Fibroblast of lung (primary cell): ENCODE measurements at regions not wholly inside any gene's neighbourhood (a gene's known extent, or its start where the extent isn't known, plus 50 kb on each side); places are given as distances from the start of the nearest gene placed in this dataset.
"Not testable (repeated sequence)": the region's sequence is repeated elsewhere in the genome, so short reads cannot be mapped to it uniquely, and the experiment has no call there.

Experiments used
- CTCF ChIP-seq, 2 donors: IDR thresholded peaks in 1 of 2; conservative IDR thresholded peaks in 1 of 2; 1 replicate in 1 of 2; 2 replicates in 1 of 2; pipeline ENCODE4 v1.5.1; 2011 to 2012; ENCODE audit warnings: low read length in 2 of 2, control low read depth in 1 of 2, inconsistent platforms in 1 of 2, low read depth in 1 of 2, mild to moderate bottlenecking in 1 of 2
- EZH2 ChIP-seq: IDR thresholded peaks from 2 replicates; pipeline ENCODE4 v1.5.1; 2012; ENCODE audit warnings: low read length, control low read depth, mild to moderate bottlenecking; ENCODE audit errors: missing control alignments

- not testable (repeated sequence) for TF ChIP-seq CTCF (conservative IDR thresholded peaks at IDR 0.05 in 1 of 2, IDR thresholded peaks at IDR 0.05 in 1 of 2; ENCODE audit: low read depth in 1 of 2, low read length in 2 of 2); EZH2
Observed at GRCh38 chr1:213601705-213602104, 386.1 kb upstream of the PROX1 start.
